ENCODE measurements at regions not wholly inside any gene's neighbourhood (a gene's known extent, or its start where the extent isn't known, plus 50 kb on each side); places are given as distances from the start of the nearest gene placed in this dataset.

DNA sequence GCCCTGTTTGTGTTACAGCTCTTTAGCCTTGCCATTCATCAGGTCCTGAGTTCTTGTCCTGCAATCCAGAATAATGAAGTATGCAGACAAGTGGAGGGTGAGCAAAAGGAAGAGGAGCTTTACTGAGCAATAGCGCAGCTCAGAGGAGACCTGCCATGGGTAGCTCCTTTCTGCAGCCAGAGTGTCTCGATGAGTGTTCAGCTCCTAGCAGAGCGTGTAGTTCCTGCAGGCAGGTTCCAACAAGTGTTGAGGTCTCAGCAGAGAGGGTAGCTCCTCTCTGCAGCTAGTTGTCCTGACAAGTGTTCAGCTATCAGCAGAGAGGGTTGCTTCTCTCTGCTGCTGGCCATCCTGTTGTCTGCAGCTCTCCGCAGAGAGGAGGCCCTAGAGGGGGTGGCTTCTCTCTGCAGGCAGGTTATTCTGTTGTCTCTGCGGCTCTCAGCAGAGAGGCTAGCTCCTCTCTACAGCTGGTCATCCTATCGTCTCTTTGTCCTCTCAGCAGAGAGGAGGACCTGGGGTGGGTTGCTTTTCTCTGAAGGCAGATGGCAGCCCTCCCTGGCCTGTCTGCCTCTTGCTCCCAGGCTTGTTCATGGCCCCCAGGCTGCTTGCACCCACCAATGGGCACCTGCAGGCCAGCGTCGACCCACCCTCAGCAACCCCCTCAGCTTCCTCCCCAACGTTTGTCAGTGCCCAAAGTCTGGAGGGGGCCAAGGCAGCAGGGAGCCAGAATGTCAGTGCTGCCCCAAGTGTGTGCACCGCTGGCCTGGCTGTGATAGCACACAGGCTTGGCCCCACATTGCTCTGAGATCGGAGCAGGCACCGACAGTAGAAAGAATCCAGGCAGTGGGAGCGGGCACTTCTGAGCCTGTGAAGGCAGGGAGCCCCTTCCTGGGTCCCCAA is 112.5 kb upstream of the RUNX3 start:
- Histone ChIP-seq H3K4me1 (no peaks in the 10 kb centered on the region), H3K27ac (no peak overlapping the region), H3K36me3 (no peaks in the 10 kb centered on the region), H3K9me3 (no peaks in the 10 kb centered on the region), H3K4me3 (no peak overlapping the region), H3K27me3 (no peaks in the 10 kb centered on the region)
- DNase-seq, result no peak
- intact Hi-C loops (cut with DNase I), result loop anchor here in 1 of 2 donors (10.0 kb wide), 1 partner anchor 178 kb away; no protein-coding TSS in a partner anchor
- TF ChIP-seq, protein P1, sequence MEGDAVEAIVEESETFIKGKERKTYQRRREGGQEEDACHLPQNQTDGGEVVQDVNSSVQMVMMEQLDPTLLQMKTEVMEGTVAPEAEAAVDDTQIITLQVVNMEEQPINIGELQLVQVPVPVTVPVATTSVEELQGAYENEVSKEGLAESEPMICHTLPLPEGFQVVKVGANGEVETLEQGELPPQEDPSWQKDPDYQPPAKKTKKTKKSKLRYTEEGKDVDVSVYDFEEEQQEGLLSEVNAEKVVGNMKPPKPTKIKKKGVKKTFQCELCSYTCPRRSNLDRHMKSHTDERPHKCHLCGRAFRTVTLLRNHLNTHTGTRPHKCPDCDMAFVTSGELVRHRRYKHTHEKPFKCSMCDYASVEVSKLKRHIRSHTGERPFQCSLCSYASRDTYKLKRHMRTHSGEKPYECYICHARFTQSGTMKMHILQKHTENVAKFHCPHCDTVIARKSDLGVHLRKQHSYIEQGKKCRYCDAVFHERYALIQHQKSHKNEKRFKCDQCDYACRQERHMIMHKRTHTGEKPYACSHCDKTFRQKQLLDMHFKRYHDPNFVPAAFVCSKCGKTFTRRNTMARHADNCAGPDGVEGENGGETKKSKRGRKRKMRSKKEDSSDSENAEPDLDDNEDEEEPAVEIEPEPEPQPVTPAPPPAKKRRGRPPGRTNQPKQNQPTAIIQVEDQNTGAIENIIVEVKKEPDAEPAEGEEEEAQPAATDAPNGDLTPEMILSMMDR (IDR thresholded peaks at IDR 0.05), result no peak
- TF ChIP-seq POLR2A (IDR thresholded peaks at IDR 0.05), result no peak
- no peak for ATAC-seq
- WGBS (ENCODE audit: insufficient coverage, low coverage, low lambda C conversion rate, missing lambda C conversion rate), result 34% methylated on average over 5 of the region's 13 CpGs

DNA sequence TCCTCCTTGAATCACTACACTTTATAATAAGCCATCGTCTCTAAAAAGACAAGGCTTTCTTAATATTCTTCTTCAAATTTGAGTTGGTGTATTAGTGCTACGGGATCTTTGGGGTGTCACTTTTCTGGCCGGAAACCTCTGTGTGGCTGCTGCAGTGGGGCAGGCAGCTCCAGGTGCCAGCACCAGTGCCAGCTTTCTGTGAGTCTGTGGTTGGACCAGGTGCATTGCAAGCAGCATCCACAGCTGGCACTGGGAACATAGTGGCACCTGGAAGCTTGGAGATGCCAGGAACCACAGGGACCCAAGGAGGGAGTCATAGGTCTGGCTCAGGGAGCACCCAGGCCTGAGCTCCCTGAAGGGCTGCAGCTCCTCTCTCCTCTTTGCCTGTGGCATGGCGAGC is 111.8 kb upstream of the RUNX3 start:
- Histone ChIP-seq H3K9me3 (no peaks in the 10 kb centered on the region), H3K27ac (no peak overlapping the region), H3K4me3 (no peak overlapping the region), H3K4me1 (no peaks in the 10 kb centered on the region), H3K36me3 (no peaks in the 10 kb centered on the region), H3K27me3 (no peaks in the 10 kb centered on the region)
- intact Hi-C loops (cut with DNase I), result loop anchor here in 1 of 2 donors (10.0 kb wide), 1 partner anchor 177 kb away; no protein-coding TSS in a partner anchor
- no peak for DNase-seq
- no peak for ATAC-seq
- no peak for TF ChIP-seq POLR2A (IDR thresholded peaks at IDR 0.05)
- TF ChIP-seq, protein P1 (IDR thresholded peaks at IDR 0.05), result no peak
- 50% methylated on average over 3 of the region's 4 CpGs for WGBS (ENCODE audit: insufficient coverage, low coverage, low lambda C conversion rate, missing lambda C conversion rate)

DNA sequence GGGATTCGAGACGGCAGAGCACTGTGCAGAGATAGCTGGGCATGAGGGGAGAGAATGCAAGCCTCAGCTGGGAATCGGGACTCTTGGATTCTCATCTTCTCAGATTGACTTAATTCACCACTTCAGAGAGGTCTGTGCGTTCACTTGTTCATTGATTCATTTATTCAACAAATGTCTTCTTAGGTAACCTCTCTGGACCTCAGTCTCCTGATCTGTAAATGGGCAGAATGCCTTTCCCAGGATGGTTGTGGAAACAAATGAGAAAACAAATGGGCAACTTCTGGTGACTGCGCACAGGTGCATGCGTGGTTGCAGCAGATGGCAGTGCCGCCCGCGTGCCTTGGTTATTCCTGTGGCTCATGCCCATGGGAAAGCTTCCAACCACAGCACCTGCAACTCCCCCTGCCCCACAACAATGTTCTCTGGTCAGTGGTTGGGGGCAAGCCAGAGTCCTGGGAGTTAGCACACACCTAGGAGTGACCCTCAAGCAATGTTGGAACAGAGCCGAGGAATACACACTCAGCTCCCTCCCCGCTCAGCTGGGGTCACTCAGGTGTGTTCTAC is 110.1 kb upstream of the RUNX3 start:
- Histone ChIP-seq H3K36me3 (no peaks in the 10 kb centered on the region), H3K27ac (no peak overlapping the region), H3K27me3 (no peaks in the 10 kb centered on the region), H3K9me3 (no peaks in the 10 kb centered on the region), H3K4me3 (no peak overlapping the region), H3K4me1 (no peaks in the 10 kb centered on the region)
- TF ChIP-seq, protein P1 (IDR thresholded peaks at IDR 0.05), result no peak
- no peak for TF ChIP-seq POLR2A (IDR thresholded peaks at IDR 0.05)
- DNase-seq (no peak), ATAC-seq (no peak)
- intact Hi-C loops (cut with DNase I), result loop anchor here in 1 of 2 donors (10.0 kb wide), 1 partner anchor 175 kb away; no protein-coding TSS in a partner anchor
- WGBS (ENCODE audit: insufficient coverage, low coverage, low lambda C conversion rate, missing lambda C conversion rate), result 77% methylated on average over 6 of the region's 11 CpGs

DNA sequence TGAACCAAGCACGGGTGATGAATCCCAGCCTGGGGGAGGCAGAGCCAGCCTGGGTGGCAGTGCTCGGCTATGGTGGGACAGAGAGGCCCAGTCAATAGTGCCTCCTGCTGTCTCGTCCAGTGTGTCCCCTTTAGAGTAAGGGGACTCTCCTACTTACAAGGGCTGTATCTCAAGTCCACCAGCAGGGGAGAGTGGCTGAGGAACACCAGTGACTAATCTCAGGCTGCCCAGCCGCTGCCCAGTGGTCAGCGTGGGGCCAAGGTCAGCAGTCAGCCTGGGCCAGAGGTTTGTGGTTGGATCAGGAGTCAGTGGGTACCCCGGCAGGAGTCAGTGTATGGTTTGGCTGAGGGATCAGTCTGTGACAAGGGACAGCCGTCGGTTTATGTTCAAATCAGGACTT is 109.2 kb upstream of the RUNX3 start:
- Histone ChIP-seq H3K36me3 (no peaks in the 10 kb centered on the region), H3K9me3 (no peaks in the 10 kb centered on the region), H3K4me1 (no peaks in the 10 kb centered on the region), H3K27me3 (no peaks in the 10 kb centered on the region), H3K4me3 (no peak overlapping the region), H3K27ac (no peak overlapping the region)
- WGBS (ENCODE audit: insufficient coverage, low coverage, low lambda C conversion rate, missing lambda C conversion rate), result no CpG with 5 or more reads among the region's 8 CpGs
- no peak for TF ChIP-seq POLR2A (IDR thresholded peaks at IDR 0.05)
- TF ChIP-seq, protein P1 (IDR thresholded peaks at IDR 0.05), result no peak
- ATAC-seq (no peak), DNase-seq (no peak)
- intact Hi-C loops (cut with DNase I), result loop anchor here (10.0 kb wide), 2 partner anchors 94 to 194 kb away; no protein-coding TSS in a partner anchor
